HUES6 (cell line): ENCODE measurements at regions not wholly inside any gene's neighbourhood (a gene's known extent, or its start where the extent isn't known, plus 50 kb on each side); places are given as distances from the start of the nearest gene placed in this dataset.
"Not testable (repeated sequence)": the region's sequence is repeated elsewhere in the genome, so short reads cannot be mapped to it uniquely, and the experiment has no call there.

ENCODE experiments used
- H3K27ac ChIP-seq: 2 replicates; pipeline ENCODE4 v1.7.0; 2013; ENCODE audit warnings: low read depth, mild to moderate bottlenecking, low read length, inconsistent platforms
- H3K27me3 ChIP-seq: 2 replicates; pipeline ENCODE4 v1.6.1; 2013; ENCODE audit warnings: low read length; ENCODE audit not compliant: control insufficient read depth, insufficient read depth
- H3K36me3 ChIP-seq: 2 replicates; pipeline ENCODE4 v1.6.1; 2013; ENCODE audit warnings: low read length; ENCODE audit not compliant: control insufficient read depth, insufficient read depth
- H3K4me1 ChIP-seq: 2 replicates; pipeline ENCODE4 v1.6.1; 2013; ENCODE audit warnings: low read length; ENCODE audit not compliant: control insufficient read depth, insufficient read depth
- H3K4me3 ChIP-seq: 2 replicates; pipeline ENCODE4 v1.5.1; 2013; ENCODE audit warnings: low read depth, low read length
- H3K9ac ChIP-seq: one replicate; pipeline ENCODE4 v1.6.1; 2013; ENCODE audit warnings: mild to moderate bottlenecking, low read length
- H3K9me3 ChIP-seq: 2 replicates; pipeline ENCODE4 v1.6.1; 2013; ENCODE audit warnings: low read depth, low read length; ENCODE audit not compliant: control insufficient read depth, insufficient read depth

DNA sequence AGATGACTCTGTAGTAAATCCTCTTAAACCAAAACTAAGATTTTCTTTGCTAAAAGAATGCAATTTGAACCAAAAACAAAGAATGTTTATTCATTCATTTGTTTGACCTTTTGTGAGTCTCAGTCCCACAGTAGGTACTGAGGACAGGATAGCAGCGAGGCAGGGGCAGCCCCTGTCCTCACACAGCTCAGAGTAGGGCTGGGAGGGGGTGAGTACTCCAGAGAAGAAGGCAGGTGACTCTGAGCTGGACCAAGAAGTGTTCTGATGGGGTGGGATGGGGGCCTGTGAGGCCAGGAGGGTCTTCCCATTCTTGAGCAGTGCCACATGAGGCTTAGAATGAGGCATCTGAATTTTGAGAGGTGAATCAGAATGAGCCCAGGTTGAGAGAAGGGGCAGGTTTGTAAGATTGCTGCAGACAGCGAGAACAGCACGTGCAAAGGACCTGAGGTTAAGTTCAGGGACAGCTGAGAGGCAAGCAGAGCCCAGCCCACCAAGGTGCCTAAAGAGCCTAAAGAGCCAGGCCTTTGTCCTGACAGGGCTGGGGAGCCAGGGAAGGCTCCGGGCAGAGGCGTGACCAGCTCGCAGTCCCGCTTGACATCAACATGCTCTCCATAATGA, 56.9 kb upstream of the CHST15 start:
- Histone ChIP-seq H3K9ac (no peak overlapping the region), H3K27ac (no peak overlapping the region), H3K4me3 (no peak overlapping the region), H3K9me3 (peaks cover 11% of the 10 kb centered on the region; the same call in 1 of the 2 replicates), H3K4me1 (peaks cover 38% of the 10 kb centered on the region), H3K27me3 (no peaks in the 10 kb centered on the region), H3K36me3 (no peaks in the 10 kb centered on the region)

DNA sequence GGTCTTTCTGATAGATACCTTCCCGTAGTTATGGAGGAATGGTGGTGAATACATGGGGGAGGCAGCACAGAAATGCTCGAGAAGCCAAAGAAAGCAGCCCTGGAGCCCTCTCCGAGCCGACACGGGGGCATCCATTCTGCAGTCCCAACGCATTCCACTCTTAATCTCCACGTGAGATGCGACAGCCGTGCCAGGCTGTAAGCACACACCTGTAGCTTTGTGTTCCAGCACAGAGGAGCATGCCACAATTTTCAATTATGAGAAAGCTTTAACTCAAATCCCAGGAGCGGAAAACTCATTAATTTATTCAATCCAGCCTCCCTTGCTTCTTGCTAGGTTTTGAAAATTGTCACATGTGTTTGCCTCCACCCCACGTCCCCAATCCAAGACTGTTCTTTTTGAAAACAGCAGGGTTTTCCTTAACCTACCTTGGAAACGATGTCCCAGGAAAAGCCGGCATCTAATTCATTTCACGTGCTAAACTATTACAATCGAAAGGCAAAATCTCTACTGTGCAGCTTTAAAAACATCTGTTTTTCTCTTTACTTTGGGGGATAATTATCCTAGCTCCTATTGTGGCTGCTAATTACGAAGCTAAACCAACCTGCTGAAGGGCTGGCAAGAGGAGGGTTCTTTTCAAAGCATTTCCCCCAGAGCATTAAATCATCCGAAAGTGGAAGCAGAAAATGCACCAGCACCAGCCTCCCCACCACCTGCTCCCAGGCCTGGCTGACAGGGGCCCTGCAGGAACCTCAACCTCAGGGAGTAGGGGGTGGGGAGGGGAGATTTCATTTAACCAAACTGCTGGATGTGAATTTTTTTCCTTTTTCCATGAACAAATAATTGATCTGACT, 56.0 kb upstream of the CHST15 start:
- Histone ChIP-seq H3K9ac (no peak overlapping the region), H3K4me3 (no peak overlapping the region), H3K27me3 (no peaks in the 10 kb centered on the region), H3K27ac (no peak overlapping the region), H3K36me3 (no peaks in the 10 kb centered on the region), H3K9me3 (peaks cover 5% of the 10 kb centered on the region; the same call in 1 of the 2 replicates), H3K4me1 (peaks cover 40% of the 10 kb centered on the region)

DNA sequence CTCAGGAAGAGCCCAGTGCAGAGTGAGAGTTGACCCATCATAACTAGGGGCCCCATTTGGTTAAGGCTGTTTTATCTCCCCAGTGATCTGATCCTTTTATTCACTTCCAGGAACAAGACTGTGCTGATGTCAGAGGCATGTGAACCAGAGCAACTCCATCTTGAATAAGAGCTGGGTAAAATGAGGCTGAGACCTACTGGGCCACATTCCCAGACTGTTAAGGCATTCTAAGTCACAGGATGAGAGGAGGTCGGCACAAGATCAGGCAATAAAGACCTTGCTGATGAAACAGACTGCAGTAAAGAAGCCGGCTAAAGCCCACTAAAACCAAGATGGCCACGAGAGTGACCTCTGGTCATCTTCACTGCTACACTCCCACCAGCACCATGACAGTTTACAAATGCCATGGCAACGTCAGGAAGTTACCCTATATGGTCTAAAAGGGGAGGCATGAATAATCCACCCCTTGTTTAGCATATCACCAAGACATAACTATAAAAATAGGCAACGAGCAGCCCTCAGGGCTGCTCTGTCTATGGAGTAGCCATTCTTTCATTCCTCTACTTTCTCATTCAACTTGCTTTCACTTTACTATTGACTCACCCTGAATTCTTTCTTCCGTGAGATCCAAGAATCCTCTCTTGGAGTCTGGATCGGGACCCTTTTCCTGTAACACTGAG, 55.3 kb upstream of the CHST15 start:
- H3K9me3 ChIP-seq, H3K27ac ChIP-seq, H3K4me3 ChIP-seq, H3K36me3 ChIP-seq, H3K27me3 ChIP-seq, H3K9ac ChIP-seq: not testable (repeated sequence)
- peaks cover 40% of the 10 kb centered on the region for H3K4me1 ChIP-seq

DNA sequence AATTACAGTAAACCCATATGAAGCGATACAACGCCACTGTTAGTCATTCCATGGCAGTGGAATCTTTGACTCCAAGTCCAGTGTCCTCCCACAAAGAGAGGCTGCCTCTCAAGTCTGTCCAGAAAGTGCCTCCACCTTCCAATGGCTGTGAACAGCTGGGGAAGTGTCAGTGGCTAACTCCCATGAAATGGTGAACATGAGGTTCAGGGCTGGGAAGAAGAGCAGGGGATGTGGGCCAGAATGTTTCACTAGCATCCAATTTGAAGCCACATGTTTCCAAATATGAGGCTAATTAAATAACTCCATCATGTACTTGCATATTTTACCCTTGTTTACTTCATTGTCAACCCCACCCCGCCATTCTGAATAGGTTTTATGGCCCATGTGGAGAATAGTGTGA, 53.1 kb upstream of the CHST15 start:
- Histone ChIP-seq H3K27me3 (no peaks in the 10 kb centered on the region), H3K9me3 (no peaks in the 10 kb centered on the region), H3K4me1 (peaks cover 20% of the 10 kb centered on the region), H3K9ac (no peak overlapping the region), H3K27ac (no peak overlapping the region), H3K36me3 (no peaks in the 10 kb centered on the region), H3K4me3 (no peak overlapping the region)

DNA sequence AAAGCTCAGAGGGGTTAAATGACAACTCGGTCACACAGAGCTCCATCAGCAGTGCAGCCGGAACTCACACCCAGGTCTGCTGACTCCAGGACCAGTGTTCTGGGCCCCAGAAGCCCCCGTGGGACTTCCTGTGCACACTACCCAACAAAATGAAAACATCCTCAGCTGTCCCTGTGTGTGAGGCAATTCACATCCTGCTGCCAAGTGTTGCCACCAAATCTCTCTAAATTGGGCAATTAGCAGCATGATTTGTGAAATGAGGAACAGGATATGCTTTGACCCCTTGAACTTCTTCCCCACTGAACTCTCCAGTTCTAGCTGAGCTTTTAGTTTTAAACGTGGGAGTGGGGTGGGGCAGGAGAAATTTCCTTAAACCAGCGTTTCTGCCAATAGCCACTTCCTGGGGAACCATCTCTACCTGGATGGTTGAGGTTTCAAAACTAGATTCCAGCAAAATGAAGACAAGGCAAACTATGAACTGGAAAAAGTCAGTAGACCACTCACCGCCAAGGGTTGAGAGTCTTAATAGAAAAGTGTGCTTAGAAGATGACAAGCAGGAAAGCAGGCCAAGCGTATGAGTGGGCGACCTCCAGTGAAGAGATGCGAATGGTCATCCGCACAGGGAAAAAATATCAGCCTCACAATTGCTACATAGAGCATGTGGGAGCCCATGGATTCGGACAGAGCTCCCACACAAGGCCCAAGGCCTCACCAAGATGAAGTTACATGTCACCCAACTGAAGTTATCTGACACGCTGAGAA, 51.9 kb upstream of the CHST15 start:
- peaks cover 20% of the 10 kb centered on the region for H3K4me1 ChIP-seq

DNA sequence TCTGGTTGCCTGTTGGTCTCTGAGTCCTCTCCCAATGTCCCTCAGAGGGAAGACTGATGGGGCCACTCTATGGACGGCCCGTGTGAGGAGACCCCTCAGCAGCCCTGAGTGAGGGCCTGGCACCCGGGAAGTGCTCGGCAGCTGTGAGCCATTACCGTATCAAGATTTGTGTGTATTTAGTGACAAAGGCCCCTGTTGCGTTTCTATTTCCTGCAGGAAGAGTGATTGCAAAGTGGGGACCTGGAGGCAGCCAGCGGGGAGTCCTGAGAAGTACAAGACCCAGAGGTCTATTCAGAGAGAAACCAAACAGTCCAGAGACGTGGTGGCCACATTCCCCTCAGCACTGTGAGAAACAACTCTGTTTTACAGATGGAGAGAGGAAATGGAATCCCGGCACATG, 51.1 kb upstream of the CHST15 start:
- Histone ChIP-seq H3K27ac (no peak overlapping the region), H3K36me3 (no peaks in the 10 kb centered on the region), H3K4me1 (peaks cover 14% of the 10 kb centered on the region), H3K9me3 (no peaks in the 10 kb centered on the region), H3K27me3 (no peaks in the 10 kb centered on the region; the same call in 1 of the 2 replicates), H3K4me3 (no peak overlapping the region), H3K9ac (no peak overlapping the region)

More for the DNA sequence above, 51.9 kb upstream of the CHST15 start:
- Histone ChIP-seq H3K9ac (no peak overlapping the region), H3K27me3 (no peaks in the 10 kb centered on the region), H3K27ac (no peak overlapping the region), H3K4me3 (no peak overlapping the region), H3K36me3 (no peaks in the 10 kb centered on the region), H3K9me3 (no peaks in the 10 kb centered on the region)

DNA sequence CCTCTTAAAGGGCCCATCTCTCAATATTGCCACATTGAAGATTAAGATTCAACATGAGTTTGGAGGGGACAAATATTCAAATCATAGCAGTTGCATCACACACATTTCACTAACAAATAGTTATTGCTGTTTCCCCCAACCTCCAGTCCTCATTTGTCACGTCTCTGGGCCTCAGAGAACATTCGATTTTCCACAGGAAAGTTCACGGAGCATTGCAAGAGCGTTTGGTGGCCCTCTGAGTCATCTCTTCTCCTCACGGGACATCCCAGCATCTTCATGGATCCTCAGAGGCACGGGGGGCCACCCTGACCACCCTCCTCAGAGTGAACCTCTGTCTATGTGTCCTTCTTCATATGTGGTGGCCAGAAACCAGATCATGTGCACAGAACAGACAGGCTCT, 50.3 kb upstream of the CHST15 start:
- Histone ChIP-seq H3K9ac (no peak overlapping the region), H3K9me3 (no peaks in the 10 kb centered on the region), H3K4me3 (no peak overlapping the region), H3K4me1 (peaks cover 7% of the 10 kb centered on the region; the same call in 1 of the 2 replicates), H3K27me3 (no peaks in the 10 kb centered on the region; the same call in 1 of the 2 replicates), H3K36me3 (no peaks in the 10 kb centered on the region), H3K27ac (no peak overlapping the region)
